ENCODE measurements at regions not wholly inside any gene's neighbourhood (a gene's known extent, or its start where the extent isn't known, plus 50 kb on each side); places are given as distances from the start of the nearest gene placed in this dataset.

DNA sequence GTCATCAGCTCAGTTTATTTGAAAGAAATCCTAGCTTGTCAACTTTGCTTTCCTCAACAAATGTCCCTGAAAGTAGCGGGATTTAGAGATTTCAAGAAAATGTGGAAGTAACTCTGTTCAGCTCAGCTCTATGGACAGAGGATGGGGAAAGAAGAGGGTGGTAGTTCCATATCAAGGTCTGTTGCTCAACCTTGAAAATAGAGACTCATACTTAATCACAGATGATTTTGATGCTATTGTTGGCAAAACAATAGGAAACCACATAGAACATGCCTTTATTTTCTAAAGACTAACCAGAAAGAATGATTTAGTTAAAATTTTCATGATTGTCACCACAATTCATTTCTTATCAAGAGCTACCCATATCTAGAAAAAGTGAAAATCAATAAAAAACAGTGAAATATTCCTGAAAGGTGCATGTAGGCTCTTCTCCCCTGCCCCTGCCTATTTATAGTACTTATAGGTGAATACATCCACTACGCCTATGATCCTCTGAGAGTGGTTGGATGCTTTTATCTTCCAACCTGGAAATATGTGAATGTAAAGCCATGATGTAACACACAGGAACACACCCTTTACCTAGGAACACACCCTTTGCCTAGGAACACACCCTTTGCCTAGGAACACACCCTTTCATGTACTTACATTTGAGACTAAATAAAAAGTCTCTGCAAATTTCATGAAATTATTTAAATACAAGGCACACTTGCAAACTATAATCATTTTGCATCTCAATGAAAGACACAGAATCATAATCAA lies 65.8 kb downstream of the ETAA1 start:
- ATAC-seq (no peak), DNase-seq (ENCODE audit: low spot score) (no peak)
- Mint-ChIP-seq H3K27me3 (ENCODE audit: low read depth) (no peaks in the 10 kb centered on the region), H3K9me3 (no peaks in the 10 kb centered on the region), H3K36me3 (no peaks in the 10 kb centered on the region), H3K27ac (no peak overlapping the region), H3K4me3 (no peak overlapping the region), H3K4me1 (peaks cover 6% of the 10 kb centered on the region)
- ChIA-PET CTCF (interaction anchor here (0.6 to 1.0 kb wide), 3 partner anchors 119 to 383 kb away, joined by 3 read pairs; no protein-coding TSS in a partner anchor), POLR2A (no interaction called here)
- TF ChIP-seq, protein P1, sequence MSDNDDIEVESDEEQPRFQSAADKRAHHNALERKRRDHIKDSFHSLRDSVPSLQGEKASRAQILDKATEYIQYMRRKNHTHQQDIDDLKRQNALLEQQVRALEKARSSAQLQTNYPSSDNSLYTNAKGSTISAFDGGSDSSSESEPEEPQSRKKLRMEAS (CRISPR knock-in tag; IDR thresholded peaks at IDR 0.05) = no peak
- TF ChIP-seq, protein P2, sequence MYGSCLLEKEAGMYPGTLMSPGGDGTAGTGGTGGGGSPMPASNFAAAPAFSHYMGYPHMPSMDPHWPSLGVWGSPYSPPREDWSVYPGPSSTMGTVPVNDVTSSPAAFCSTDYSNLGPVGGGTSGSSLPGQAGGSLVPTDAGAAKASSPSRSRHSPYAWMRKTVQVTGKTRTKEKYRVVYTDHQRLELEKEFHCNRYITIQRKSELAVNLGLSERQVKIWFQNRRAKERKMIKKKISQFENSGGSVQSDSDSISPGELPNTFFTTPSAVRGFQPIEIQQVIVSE (CRISPR knock-in tag; IDR thresholded peaks at IDR 0.05; ENCODE audit: borderline replicate concordance) = no peak
- TF ChIP-seq TCF7 (CRISPR knock-in tag; IDR thresholded peaks at IDR 0.05; ENCODE audit: low read depth) (no peak), CBFB (CRISPR knock-in tag; IDR thresholded peaks at IDR 0.05; ENCODE audit: low read depth) (no peak), SP1 (CRISPR knock-in tag; conservative IDR thresholded peaks at IDR 0.05) (no peak), NFATC4 (CRISPR knock-in tag; IDR thresholded peaks at IDR 0.05) (no peak), RORB (CRISPR knock-in tag; IDR thresholded peaks at IDR 0.05) (no peak), TEAD1 (CRISPR knock-in tag; IDR thresholded peaks at IDR 0.05) (no peak), SMAD3 (CRISPR knock-in tag; IDR thresholded peaks at IDR 0.05; ENCODE audit: borderline replicate concordance) (no peak), SMAD4 (CRISPR knock-in tag; IDR thresholded peaks at IDR 0.05) (no peak), MYBL2 (CRISPR knock-in tag; IDR thresholded peaks at IDR 0.05) (no peak), CREM (CRISPR knock-in tag; IDR thresholded peaks at IDR 0.05) (no peak), ZNF232 (CRISPR knock-in tag; IDR thresholded peaks at IDR 0.05) (no peak)
- TF ChIP-seq, protein P3, sequence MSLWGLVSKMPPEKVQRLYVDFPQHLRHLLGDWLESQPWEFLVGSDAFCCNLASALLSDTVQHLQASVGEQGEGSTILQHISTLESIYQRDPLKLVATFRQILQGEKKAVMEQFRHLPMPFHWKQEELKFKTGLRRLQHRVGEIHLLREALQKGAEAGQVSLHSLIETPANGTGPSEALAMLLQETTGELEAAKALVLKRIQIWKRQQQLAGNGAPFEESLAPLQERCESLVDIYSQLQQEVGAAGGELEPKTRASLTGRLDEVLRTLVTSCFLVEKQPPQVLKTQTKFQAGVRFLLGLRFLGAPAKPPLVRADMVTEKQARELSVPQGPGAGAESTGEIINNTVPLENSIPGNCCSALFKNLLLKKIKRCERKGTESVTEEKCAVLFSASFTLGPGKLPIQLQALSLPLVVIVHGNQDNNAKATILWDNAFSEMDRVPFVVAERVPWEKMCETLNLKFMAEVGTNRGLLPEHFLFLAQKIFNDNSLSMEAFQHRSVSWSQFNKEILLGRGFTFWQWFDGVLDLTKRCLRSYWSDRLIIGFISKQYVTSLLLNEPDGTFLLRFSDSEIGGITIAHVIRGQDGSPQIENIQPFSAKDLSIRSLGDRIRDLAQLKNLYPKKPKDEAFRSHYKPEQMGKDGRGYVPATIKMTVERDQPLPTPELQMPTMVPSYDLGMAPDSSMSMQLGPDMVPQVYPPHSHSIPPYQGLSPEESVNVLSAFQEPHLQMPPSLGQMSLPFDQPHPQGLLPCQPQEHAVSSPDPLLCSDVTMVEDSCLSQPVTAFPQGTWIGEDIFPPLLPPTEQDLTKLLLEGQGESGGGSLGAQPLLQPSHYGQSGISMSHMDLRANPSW (CRISPR knock-in tag; conservative IDR thresholded peaks at IDR 0.05; ENCODE audit: low read depth) = no peak
- TF ChIP-seq, protein P4, sequence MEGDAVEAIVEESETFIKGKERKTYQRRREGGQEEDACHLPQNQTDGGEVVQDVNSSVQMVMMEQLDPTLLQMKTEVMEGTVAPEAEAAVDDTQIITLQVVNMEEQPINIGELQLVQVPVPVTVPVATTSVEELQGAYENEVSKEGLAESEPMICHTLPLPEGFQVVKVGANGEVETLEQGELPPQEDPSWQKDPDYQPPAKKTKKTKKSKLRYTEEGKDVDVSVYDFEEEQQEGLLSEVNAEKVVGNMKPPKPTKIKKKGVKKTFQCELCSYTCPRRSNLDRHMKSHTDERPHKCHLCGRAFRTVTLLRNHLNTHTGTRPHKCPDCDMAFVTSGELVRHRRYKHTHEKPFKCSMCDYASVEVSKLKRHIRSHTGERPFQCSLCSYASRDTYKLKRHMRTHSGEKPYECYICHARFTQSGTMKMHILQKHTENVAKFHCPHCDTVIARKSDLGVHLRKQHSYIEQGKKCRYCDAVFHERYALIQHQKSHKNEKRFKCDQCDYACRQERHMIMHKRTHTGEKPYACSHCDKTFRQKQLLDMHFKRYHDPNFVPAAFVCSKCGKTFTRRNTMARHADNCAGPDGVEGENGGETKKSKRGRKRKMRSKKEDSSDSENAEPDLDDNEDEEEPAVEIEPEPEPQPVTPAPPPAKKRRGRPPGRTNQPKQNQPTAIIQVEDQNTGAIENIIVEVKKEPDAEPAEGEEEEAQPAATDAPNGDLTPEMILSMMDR (IDR thresholded peaks at IDR 0.05) = no peak
- TF ChIP-seq, protein P5, sequence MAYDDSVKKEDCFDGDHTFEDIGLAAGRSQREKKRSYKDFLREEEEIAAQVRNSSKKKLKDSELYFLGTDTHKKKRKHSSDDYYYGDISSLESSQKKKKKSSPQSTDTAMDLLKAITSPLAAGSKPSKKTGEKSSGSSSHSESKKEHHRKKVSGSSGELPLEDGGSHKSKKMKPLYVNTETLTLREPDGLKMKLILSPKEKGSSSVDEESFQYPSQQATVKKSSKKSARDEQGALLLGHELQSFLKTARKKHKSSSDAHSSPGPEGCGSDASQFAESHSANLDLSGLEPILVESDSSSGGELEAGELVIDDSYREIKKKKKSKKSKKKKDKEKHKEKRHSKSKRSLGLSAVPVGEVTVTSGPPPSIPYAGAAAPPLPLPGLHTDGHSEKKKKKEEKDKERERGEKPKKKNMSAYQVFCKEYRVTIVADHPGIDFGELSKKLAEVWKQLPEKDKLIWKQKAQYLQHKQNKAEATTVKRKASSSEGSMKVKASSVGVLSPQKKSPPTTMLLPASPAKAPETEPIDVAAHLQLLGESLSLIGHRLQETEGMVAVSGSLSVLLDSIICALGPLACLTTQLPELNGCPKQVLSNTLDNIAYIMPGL (CRISPR knock-in tag; IDR thresholded peaks at IDR 0.05) = no peak
- TF ChIP-seq, protein P6, sequence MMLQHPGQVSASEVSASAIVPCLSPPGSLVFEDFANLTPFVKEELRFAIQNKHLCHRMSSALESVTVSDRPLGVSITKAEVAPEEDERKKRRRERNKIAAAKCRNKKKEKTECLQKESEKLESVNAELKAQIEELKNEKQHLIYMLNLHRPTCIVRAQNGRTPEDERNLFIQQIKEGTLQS (CRISPR knock-in tag; conservative IDR thresholded peaks at IDR 0.05) = no peak

DNA sequence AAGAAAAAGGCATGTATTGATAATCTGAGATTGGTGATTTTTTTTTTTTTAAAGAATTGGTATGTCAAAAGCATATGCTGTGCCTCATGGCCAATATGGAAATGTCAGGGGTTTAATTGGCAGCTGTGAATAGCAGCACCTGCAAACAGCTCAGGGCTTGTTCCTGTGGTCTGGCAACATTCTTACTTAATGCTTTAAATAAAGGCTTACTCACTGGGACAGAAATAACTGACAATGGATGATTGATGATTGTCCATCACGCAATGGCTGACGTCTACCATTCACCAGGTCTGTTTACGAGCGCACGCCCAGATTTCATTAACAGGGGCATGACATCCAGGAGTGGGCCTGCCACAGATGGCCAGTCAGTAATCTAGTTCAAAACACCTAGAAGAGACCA lies 66.7 kb downstream of the ETAA1 start:
- DNase-seq (ENCODE audit: low spot score) = no peak
- no peak overlapping the region for H3K27ac Mint-ChIP-seq
- POLR2A ChIA-PET = no interaction called here
- H3K27me3 Mint-ChIP-seq (ENCODE audit: low read depth) = no peaks in the 10 kb centered on the region
- H3K4me1 Mint-ChIP-seq = peaks cover 6% of the 10 kb centered on the region
- H3K9me3 Mint-ChIP-seq = no peaks in the 10 kb centered on the region
- H3K36me3 Mint-ChIP-seq = no peaks in the 10 kb centered on the region
- CTCF ChIA-PET = interaction anchor here (1.0 kb wide), 1 partner anchor 118 kb away, joined by 3 read pairs; no protein-coding TSS in a partner anchor
- H3K4me3 Mint-ChIP-seq = no peak overlapping the region
- ATAC-seq = no peak
- TF ChIP-seq NR2C2 (CRISPR knock-in tag; IDR thresholded peaks at IDR 0.05) = no peak
- TF ChIP-seq CREB1 (CRISPR knock-in tag; IDR thresholded peaks at IDR 0.05) = no peak
- TF ChIP-seq, protein P7, sequence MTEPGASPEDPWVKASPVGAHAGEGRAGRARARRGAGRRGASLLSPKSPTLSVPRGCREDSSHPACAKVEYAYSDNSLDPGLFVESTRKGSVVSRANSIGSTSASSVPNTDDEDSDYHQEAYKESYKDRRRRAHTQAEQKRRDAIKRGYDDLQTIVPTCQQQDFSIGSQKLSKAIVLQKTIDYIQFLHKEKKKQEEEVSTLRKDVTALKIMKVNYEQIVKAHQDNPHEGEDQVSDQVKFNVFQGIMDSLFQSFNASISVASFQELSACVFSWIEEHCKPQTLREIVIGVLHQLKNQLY (CRISPR knock-in tag; IDR thresholded peaks at IDR 0.05) = no peak
- TF ChIP-seq, protein P8, sequence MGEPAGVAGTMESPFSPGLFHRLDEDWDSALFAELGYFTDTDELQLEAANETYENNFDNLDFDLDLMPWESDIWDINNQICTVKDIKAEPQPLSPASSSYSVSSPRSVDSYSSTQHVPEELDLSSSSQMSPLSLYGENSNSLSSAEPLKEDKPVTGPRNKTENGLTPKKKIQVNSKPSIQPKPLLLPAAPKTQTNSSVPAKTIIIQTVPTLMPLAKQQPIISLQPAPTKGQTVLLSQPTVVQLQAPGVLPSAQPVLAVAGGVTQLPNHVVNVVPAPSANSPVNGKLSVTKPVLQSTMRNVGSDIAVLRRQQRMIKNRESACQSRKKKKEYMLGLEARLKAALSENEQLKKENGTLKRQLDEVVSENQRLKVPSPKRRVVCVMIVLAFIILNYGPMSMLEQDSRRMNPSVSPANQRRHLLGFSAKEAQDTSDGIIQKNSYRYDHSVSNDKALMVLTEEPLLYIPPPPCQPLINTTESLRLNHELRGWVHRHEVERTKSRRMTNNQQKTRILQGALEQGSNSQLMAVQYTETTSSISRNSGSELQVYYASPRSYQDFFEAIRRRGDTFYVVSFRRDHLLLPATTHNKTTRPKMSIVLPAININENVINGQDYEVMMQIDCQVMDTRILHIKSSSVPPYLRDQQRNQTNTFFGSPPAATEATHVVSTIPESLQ (CRISPR knock-in tag; IDR thresholded peaks at IDR 0.05) = no peak
- TF ChIP-seq, protein P9, sequence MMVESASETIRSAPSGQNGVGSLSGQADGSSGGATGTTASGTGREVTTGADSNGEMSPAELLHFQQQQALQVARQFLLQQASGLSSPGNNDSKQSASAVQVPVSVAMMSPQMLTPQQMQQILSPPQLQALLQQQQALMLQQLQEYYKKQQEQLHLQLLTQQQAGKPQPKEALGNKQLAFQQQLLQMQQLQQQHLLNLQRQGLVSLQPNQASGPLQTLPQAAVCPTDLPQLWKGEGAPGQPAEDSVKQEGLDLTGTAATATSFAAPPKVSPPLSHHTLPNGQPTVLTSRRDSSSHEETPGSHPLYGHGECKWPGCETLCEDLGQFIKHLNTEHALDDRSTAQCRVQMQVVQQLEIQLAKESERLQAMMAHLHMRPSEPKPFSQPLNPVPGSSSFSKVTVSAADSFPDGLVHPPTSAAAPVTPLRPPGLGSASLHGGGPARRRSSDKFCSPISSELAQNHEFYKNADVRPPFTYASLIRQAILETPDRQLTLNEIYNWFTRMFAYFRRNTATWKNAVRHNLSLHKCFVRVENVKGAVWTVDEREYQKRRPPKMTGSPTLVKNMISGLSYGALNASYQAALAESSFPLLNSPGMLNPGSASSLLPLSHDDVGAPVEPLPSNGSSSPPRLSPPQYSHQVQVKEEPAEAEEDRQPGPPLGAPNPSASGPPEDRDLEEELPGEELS (CRISPR knock-in tag; IDR thresholded peaks at IDR 0.05) = no peak
- no peak for TF ChIP-seq TCF7 (CRISPR knock-in tag; IDR thresholded peaks at IDR 0.05; ENCODE audit: low read depth)
